HG02610 (cell line): ENCODE measurements at regions not wholly inside any gene's neighbourhood (a gene's known extent, or its start where the extent isn't known, plus 50 kb on each side); places are given as distances from the start of the nearest gene placed in this dataset.
A peak's percentile ranks its signal among the peaks of the same experiment; 100 is the strongest.

Source experiments
- ATAC-seq: cut with Tn5 transposase; IDR thresholded peaks from one replicate; pipeline ENCODE4 v1.9.1; 2021; ENCODE audit warnings: mild to moderate bottlenecking, moderate library complexity; ENCODE audit not compliant: unreplicated experiment

- no peak for ATAC-seq
Observed at GRCh38 chrX:139297638-139298037, 232.9 kb upstream of the F9 start.

- ATAC-seq, result no peak
Observed at GRCh38 chrX:139293991-139294390, 236.5 kb upstream of the F9 start.

GRCh38 chrX:139290310-139290709 lies 240.2 kb upstream of the F9 start:
- ATAC-seq, result peak; percentile 91

- ATAC-seq, result no peak
Observed at GRCh38 chrX:139287155-139287924, 243.2 kb upstream of the F9 start.

GRCh38 chrX:139286342-139286741 lies 244.2 kb upstream of the F9 start:
- no peak for ATAC-seq

- ATAC-seq, result no peak
Observed at GRCh38 chrX:139267851-139268250, 262.7 kb upstream of the F9 start.

- no peak for ATAC-seq
Observed at GRCh38 chrX:139246295-139246694, 284.2 kb upstream of the F9 start.

GRCh38 chrX:139237141-139237540 lies 293.4 kb upstream of the F9 start:
- no peak for ATAC-seq

GRCh38 chrX:139234898-139235297 lies 295.6 kb upstream of the F9 start:
- no peak for ATAC-seq

GRCh38 chrX:139224953-139225665 lies 305.4 kb upstream of the F9 start:
- no peak for ATAC-seq

GRCh38 chrX:139222511-139223200 lies 307.9 kb upstream of the F9 start:
- no peak for ATAC-seq

- ATAC-seq, result no peak
Observed at GRCh38 chrX:139213241-139213709, 317.3 kb upstream of the F9 start.

- no peak for ATAC-seq
Observed at GRCh38 chrX:139211568-139212182, 318.9 kb upstream of the F9 start.

GRCh38 chrX:139209342-139209741 lies 321.2 kb upstream of the F9 start:
- ATAC-seq, result no peak

- no peak for ATAC-seq
Observed at GRCh38 chrX:139207655-139208054, 322.9 kb upstream of the F9 start.

GRCh38 chrX:139206914-139207313 lies 323.6 kb upstream of the F9 start:
- ATAC-seq, result no peak

GRCh38 chrX:139204898-139205667 lies 325.5 kb upstream of the F9 start:
- no peak for ATAC-seq

- ATAC-seq, result no peak
Observed at GRCh38 chrX:139204571-139204897, 326.0 kb upstream of the F9 start.

- ATAC-seq, result no peak
Observed at GRCh38 chrX:139203651-139204570, 326.6 kb upstream of the F9 start.
